Liver (tissue), 8 donors: ENCODE measurements at regions not wholly inside any gene's neighbourhood (a gene's known extent, or its start where the extent isn't known, plus 50 kb on each side); places are given as distances from the start of the nearest gene placed in this dataset.

Experiments
- DNase-seq: peaks from one replicate; pipeline ENCODE4 v3.0.0-alpha.2; 2017; ENCODE audit warnings: low spot score
- H3K27ac ChIP-seq, 2 donors: one replicate each; pipeline ENCODE4 v1.7.0; 2013; ENCODE audit warnings: inconsistent platforms in 2 of 2, low read length in 2 of 2, control low read depth in 1 of 2, low read depth in 1 of 2, mild to moderate bottlenecking in 1 of 2
- H3K27me3 ChIP-seq, 4 donors: one replicate each; pipeline versions ENCODE4 v1.6.1 to v1.7.0; 2013; ENCODE audit warnings: low read length in 3 of 4, inconsistent platforms in 1 of 4, mild to moderate bottlenecking in 1 of 4, moderate library complexity in 1 of 4; ENCODE audit not compliant: control insufficient read depth in 4 of 4, insufficient read depth in 4 of 4
- H3K36me3 ChIP-seq, 4 donors: one replicate each; pipeline versions ENCODE4 v1.6.1 to v1.7.0; 2013; ENCODE audit warnings: low read length in 3 of 4, mild to moderate bottlenecking in 3 of 4, low read depth in 1 of 4, moderate library complexity in 1 of 4; ENCODE audit not compliant: control insufficient read depth in 4 of 4, insufficient read depth in 3 of 4
- H3K4me1 ChIP-seq, 4 donors: one replicate each; pipeline versions ENCODE4 v1.6.1 to v1.7.0; 2013; ENCODE audit warnings: low read length in 3 of 4, mild to moderate bottlenecking in 3 of 4, moderate library complexity in 1 of 4; ENCODE audit not compliant: control insufficient read depth in 4 of 4, insufficient read depth in 4 of 4
- H3K4me3 ChIP-seq, 3 donors: one replicate each; pipeline versions ENCODE4 v1.6.1 to v1.7.0; 2013; ENCODE audit warnings: low read length in 3 of 3, control low read depth in 1 of 3, low read depth in 1 of 3, mild to moderate bottlenecking in 1 of 3
- H3K9ac ChIP-seq, 2 donors: one replicate each; pipeline ENCODE4 v1.7.0; 2013; ENCODE audit warnings: low read length in 2 of 2, mild to moderate bottlenecking in 2 of 2, moderate library complexity in 2 of 2, control low read depth in 1 of 2, low read depth in 1 of 2
- H3K9me3 ChIP-seq, 4 donors: one replicate each; pipeline versions ENCODE4 v1.6.1 to v1.7.0; 2013; ENCODE audit warnings: low read length in 3 of 4; ENCODE audit not compliant: control insufficient read depth in 4 of 4
- ATF3 ChIP-seq: IDR thresholded peaks from 2 replicates; pipeline ENCODE4 v1.6.1; 2016; ENCODE audit warnings: antibody characterized with exemption
- CTCF ChIP-seq: fragments of 150-350 bp; IDR thresholded peaks from 2 replicates; pipeline ENCODE4 v1.5.1; 2017; ENCODE audit warnings: improper control_type of control experiment, low read depth, low read length; ENCODE audit not compliant: missing input control
- EGR1 ChIP-seq, 2 donors: IDR thresholded peaks; 2 replicates each; pipeline ENCODE4 v1.6.1; 2016 to 2018; ENCODE audit warnings: antibody characterized with exemption in 2 of 2, low read depth in 2 of 2
- FOXA1 ChIP-seq: IDR thresholded peaks from 2 replicates; pipeline ENCODE4 v1.6.1; 2016; ENCODE audit warnings: antibody characterized with exemption
- FOXA2 ChIP-seq: IDR thresholded peaks from 2 replicates; pipeline ENCODE4 v1.6.1; 2016; ENCODE audit warnings: antibody characterized with exemption
- GABPA ChIP-seq, 2 donors: IDR thresholded peaks in 1 of 2; conservative IDR thresholded peaks in 1 of 2; 2 replicates each; pipeline ENCODE4 v1.6.1; 2016; ENCODE audit warnings: antibody characterized with exemption in 2 of 2, mild to moderate bottlenecking in 1 of 2, moderate library complexity in 1 of 2
- HNF4A ChIP-seq, 2 donors: conservative IDR thresholded peaks; 2 replicates each; pipeline ENCODE4 v1.6.1; 2016; ENCODE audit warnings: antibody characterized with exemption in 2 of 2, mild to moderate bottlenecking in 2 of 2
- HNF4G ChIP-seq: IDR thresholded peaks from 2 replicates; pipeline ENCODE4 v1.6.1; 2016; ENCODE audit warnings: antibody characterized with exemption
- RAD21 ChIP-seq, 2 donors: IDR thresholded peaks; 2 replicates each; pipeline ENCODE4 v1.6.1; 2016; ENCODE audit warnings: antibody characterized with exemption in 2 of 2, mild to moderate bottlenecking in 2 of 2
- REST ChIP-seq: IDR thresholded peaks from 2 replicates; pipeline ENCODE4 v1.6.1; 2016; ENCODE audit warnings: antibody characterized with exemption, mild to moderate bottlenecking
- RXRA ChIP-seq, 2 donors: IDR thresholded peaks; 2 replicates each; pipeline ENCODE4 v1.6.1; 2017 to 2018; ENCODE audit warnings: antibody characterized with exemption in 2 of 2, mild to moderate bottlenecking in 1 of 2
- TAF1 ChIP-seq: conservative IDR thresholded peaks from 2 replicates; pipeline ENCODE4 v1.6.1; 2016; ENCODE audit warnings: antibody characterized with exemption, mild to moderate bottlenecking
- YY1 ChIP-seq: IDR thresholded peaks from 2 replicates; pipeline ENCODE4 v1.6.1; 2016; ENCODE audit warnings: antibody characterized with exemption, mild to moderate bottlenecking
- ZBTB33 ChIP-seq: IDR thresholded peaks from 2 replicates; pipeline ENCODE4 v1.6.1; 2016; ENCODE audit warnings: antibody characterized with exemption
- WGBS: extraction: QIAGEN DNeasy Blood & Tissue Kit; methylation state at CpG from one replicate; pipeline ENCODE4 v1.1.7; 2013; 5-methylcytosine and 5-hydroxymethylcytosine counted together
- donor health status: healthy.
- donor health status: healthy.
- donor health status: healthy.
- donor health status: healthy.
- donor health status: healthy.

GRCh38 chr11:134737563-134738510, 325.8 kb upstream of the B3GAT1 start:
- H3K27ac ChIP-seq, result no peak overlapping the region
- H3K9ac ChIP-seq, result no peak overlapping the region
- H3K27me3 ChIP-seq, result no peaks in the 10 kb centered on the region
- H3K36me3 ChIP-seq, result no peaks in the 10 kb centered on the region
- 86% methylated on average over 20 of the region's 20 CpGs for WGBS
- no peak overlapping the region for H3K4me3 ChIP-seq
- TF ChIP-seq EGR1 (IDR thresholded peaks at IDR 0.05; ENCODE audit: low read depth in 2 of 2) (no peak), HNF4G (no peak), RXRA (IDR thresholded peaks at IDR 0.05) (no peak), FOXA2 (no peak), YY1 (no peak), REST (no peak), RAD21 (IDR thresholded peaks at IDR 0.05) (no peak), FOXA1 (no peak), GABPA (IDR thresholded peaks at IDR 0.05 in 1 of 2, conservative IDR thresholded peaks at IDR 0.05 in 1 of 2) (no peak), ZBTB33 (no peak), HNF4A (conservative IDR thresholded peaks at IDR 0.05) (no peak), CTCF (no peak), ATF3 (no peak), TAF1 (no peak)
- peaks cover 0 to 7% (median 0%) of the 10 kb centered on the region in 4 donors for H3K4me1 ChIP-seq
- no peaks in the 10 kb centered on the region for H3K9me3 ChIP-seq
- DNase-seq, result no peak
